Lower leg skin (tissue), 3 donors: ENCODE measurements at regions not wholly inside any gene's neighbourhood (a gene's known extent, or its start where the extent isn't known, plus 50 kb on each side); places are given as distances from the start of the nearest gene placed in this dataset.

Experiments used
- POLR2A ChIP-seq, 2 donors: fragments of 450-650 bp; IDR thresholded peaks; one replicate each; pipeline ENCODE4 v1.6.1; 2016 to 2017; ENCODE audit warnings: antibody characterized with exemption in 2 of 2, mild to moderate bottlenecking in 1 of 2, moderate library complexity in 1 of 2
- TF ChIP-seq, protein P1 (sequence below), 3 donors: fragments of 450-650 bp; IDR thresholded peaks; one replicate each; pipeline ENCODE4 v1.5.1; 2016; ENCODE audit warnings: antibody characterized with exemption in 3 of 3, mild to moderate bottlenecking in 3 of 3, moderate library complexity in 2 of 3

DNA sequence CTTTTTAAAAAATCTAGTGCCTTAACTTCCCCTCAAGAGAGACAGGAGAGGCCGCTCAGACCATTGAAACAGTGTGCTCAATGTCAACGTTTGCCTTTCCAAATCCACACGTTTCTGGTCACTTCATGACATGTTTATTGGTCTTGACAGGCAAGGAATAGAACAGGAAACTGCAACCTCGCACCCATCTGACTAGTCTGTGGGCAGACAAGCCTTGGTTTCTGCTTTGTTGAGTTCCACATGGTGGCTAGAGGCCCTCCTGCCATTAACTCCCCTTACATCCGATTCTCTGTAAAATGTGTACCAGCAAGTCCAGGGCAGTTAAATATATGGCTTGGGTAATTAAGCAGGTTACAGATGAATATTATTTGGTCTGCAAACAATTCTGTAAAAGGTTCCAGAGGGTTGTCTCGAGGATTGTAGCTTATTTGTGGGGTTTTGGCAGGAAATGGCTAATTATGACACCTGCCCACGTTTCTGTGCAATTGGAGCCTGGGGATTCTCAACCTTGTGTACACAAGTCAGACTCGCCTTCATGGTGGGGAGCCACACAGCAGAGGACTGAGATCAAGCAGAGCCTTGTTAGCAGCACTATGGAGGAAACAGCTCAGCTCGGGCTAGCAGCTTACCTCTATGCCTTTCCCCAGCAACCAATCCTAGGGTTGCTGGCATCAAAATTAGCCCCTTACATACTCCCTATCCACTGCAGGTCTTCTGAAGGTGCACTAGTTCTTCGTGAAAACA lies 317.5 kb upstream of the IGF1R start:
- TF ChIP-seq, protein P1, sequence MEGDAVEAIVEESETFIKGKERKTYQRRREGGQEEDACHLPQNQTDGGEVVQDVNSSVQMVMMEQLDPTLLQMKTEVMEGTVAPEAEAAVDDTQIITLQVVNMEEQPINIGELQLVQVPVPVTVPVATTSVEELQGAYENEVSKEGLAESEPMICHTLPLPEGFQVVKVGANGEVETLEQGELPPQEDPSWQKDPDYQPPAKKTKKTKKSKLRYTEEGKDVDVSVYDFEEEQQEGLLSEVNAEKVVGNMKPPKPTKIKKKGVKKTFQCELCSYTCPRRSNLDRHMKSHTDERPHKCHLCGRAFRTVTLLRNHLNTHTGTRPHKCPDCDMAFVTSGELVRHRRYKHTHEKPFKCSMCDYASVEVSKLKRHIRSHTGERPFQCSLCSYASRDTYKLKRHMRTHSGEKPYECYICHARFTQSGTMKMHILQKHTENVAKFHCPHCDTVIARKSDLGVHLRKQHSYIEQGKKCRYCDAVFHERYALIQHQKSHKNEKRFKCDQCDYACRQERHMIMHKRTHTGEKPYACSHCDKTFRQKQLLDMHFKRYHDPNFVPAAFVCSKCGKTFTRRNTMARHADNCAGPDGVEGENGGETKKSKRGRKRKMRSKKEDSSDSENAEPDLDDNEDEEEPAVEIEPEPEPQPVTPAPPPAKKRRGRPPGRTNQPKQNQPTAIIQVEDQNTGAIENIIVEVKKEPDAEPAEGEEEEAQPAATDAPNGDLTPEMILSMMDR (IDR thresholded peaks at IDR 0.05), result no peak
- no peak for TF ChIP-seq POLR2A (IDR thresholded peaks at IDR 0.05)
